ENCODE measurements at regions not wholly inside any gene's neighbourhood (a gene's known extent, or its start where the extent isn't known, plus 50 kb on each side); places are given as distances from the start of the nearest gene placed in this dataset.

DNA sequence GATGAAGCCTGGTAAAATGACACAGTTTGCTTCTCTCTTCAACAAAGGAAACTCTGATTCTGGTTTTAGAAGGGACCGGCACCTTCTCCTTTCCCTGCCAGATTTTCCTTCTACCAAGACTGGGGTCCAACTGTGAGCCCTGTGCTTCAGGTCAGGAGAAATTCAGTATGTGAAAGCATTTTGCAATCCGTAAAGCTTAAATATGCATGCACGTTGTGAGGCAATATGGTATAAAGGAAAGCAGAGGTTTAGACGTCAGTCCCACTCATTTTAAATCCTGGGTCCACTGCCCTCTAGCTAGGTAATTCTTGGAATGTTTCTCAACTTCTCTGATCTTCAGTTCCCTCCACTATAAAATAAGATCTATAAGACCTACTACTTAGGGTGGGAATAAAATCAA is 359.0 kb upstream of the NPSR1 start:
- H3K27ac ChIP-seq, result no peak overlapping the region
- H3K27me3 ChIP-seq, result no peaks in the 10 kb centered on the region
- H3K36me3 ChIP-seq, result no peaks in the 10 kb centered on the region
- DNase-seq (ENCODE audit: low spot score in 2 of 2), result no peak
- no peak overlapping the region for H3K4me3 ChIP-seq
- TF ChIP-seq POLR2A (IDR thresholded peaks at IDR 0.05) (no peak), POLR2AphosphoS5 (IDR thresholded peaks at IDR 0.05) (no peak)
- TF ChIP-seq, protein P1, sequence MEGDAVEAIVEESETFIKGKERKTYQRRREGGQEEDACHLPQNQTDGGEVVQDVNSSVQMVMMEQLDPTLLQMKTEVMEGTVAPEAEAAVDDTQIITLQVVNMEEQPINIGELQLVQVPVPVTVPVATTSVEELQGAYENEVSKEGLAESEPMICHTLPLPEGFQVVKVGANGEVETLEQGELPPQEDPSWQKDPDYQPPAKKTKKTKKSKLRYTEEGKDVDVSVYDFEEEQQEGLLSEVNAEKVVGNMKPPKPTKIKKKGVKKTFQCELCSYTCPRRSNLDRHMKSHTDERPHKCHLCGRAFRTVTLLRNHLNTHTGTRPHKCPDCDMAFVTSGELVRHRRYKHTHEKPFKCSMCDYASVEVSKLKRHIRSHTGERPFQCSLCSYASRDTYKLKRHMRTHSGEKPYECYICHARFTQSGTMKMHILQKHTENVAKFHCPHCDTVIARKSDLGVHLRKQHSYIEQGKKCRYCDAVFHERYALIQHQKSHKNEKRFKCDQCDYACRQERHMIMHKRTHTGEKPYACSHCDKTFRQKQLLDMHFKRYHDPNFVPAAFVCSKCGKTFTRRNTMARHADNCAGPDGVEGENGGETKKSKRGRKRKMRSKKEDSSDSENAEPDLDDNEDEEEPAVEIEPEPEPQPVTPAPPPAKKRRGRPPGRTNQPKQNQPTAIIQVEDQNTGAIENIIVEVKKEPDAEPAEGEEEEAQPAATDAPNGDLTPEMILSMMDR (IDR thresholded peaks at IDR 0.05), result no peak
- no peaks in the 10 kb centered on the region for H3K9me3 ChIP-seq
- intact Hi-C loops (cut with DNase I; ENCODE audit: low total_unique reads), result no loop called here
- no peaks in the 10 kb centered on the region for H3K4me1 ChIP-seq

DNA sequence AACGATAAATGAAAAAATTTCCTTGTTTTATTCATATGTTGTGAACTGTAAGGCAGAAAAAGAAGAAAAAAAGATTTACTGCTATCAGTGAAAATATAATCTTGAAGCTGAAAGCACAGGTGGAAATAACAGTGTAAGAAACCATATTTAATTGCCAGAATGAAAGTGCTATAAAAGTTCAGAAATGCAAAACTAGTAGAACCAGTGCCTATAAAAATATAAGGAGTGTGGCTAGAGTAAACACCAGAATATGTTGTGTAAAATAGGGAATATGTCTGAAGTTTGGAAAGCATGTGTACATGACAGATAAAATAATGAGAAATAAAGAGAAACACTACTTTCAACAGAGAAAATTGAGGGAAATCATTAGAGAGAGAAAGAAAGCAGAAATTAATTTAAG is 350.5 kb upstream of the NPSR1 start:
- intact Hi-C loops (cut with DNase I; ENCODE audit: low total_unique reads), result no loop called here
- TF ChIP-seq POLR2AphosphoS5 (IDR thresholded peaks at IDR 0.05), result no peak
- TF ChIP-seq, protein P1 (IDR thresholded peaks at IDR 0.05), result no peak
- TF ChIP-seq POLR2A (IDR thresholded peaks at IDR 0.05), result no peak
- H3K4me3 ChIP-seq, result no peak overlapping the region
- H3K9me3 ChIP-seq, result peaks cover 0 to 2% of the 10 kb centered on the region in 2 donors
- no peak for DNase-seq (ENCODE audit: low spot score in 2 of 2)
- no peaks in the 10 kb centered on the region for H3K4me1 ChIP-seq
- no peaks in the 10 kb centered on the region for H3K36me3 ChIP-seq
- no peaks in the 10 kb centered on the region for H3K27me3 ChIP-seq
- no peak overlapping the region for H3K27ac ChIP-seq

- no peaks in the 10 kb centered on the region for H3K4me1 ChIP-seq
- no peaks in the 10 kb centered on the region for H3K27me3 ChIP-seq
- no peak overlapping the region for H3K4me3 ChIP-seq
- peaks cover 0 to 9% of the 10 kb centered on the region in 2 donors for H3K9me3 ChIP-seq
- no peak overlapping the region for H3K27ac ChIP-seq
- H3K36me3 ChIP-seq, result no peaks in the 10 kb centered on the region
- intact Hi-C loops (cut with DNase I; ENCODE audit: low total_unique reads), result no loop called here
- TF ChIP-seq, protein P1 (IDR thresholded peaks at IDR 0.05), result no peak
- TF ChIP-seq POLR2AphosphoS5 (IDR thresholded peaks at IDR 0.05) (no peak), POLR2A (IDR thresholded peaks at IDR 0.05) (no peak)
- DNase-seq (ENCODE audit: low spot score in 2 of 2), result no peak
Measured at GRCh38 chr7:34308595-34308994, 349.4 kb upstream of the NPSR1 start.

DNA sequence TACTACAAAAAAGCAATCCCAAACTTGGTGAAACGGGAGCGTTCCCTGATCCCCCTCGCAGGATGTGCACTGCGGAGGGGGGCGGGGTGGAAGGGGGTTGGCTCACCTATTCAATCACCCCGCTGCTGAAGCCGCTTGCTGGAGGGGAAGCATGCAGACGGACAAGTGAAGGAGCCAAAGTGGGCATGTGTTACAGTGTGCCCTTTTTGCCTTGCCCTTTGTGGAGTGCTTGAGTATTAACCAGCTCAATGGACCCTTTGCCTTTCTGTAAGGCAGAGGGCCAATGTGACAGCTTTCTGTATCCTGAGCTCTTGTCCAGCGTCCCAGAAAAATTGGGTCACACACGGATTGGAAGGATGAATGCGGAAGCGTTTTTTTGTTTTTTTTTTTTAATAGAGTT is 348.9 kb upstream of the NPSR1 start:
- Histone ChIP-seq H3K4me1 (no peaks in the 10 kb centered on the region), H3K9me3 (peaks cover 0 to 9% of the 10 kb centered on the region in 2 donors), H3K36me3 (no peaks in the 10 kb centered on the region), H3K27ac (no peak overlapping the region), H3K4me3 (no peak overlapping the region), H3K27me3 (no peaks in the 10 kb centered on the region)
- TF ChIP-seq, protein P1 (IDR thresholded peaks at IDR 0.05), result no peak
- TF ChIP-seq POLR2AphosphoS5 (IDR thresholded peaks at IDR 0.05) (no peak), POLR2A (IDR thresholded peaks at IDR 0.05) (no peak)
- intact Hi-C loops (cut with DNase I; ENCODE audit: low total_unique reads), result no loop called here
- no peak for DNase-seq (ENCODE audit: low spot score in 2 of 2)

DNA sequence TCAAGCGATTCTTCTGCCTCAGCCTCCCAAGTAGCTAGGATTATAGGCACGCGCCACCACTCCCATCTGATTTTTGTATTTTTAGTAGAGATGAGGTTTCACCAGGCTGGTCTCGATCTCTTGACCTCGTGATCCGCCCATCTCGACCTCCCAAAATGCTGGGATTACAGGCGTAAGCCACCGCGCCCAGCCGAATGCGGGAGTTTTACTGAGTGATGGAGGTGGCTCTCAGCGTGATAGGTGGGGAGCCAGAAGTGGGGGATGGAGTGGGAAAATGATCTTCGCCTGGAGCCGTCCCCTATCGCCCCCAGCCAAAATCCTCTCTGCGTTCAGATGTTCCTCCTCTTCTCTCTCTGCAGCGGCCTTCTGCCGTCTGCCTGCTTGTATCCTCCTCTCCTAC is 348.4 kb upstream of the NPSR1 start:
- no peak overlapping the region for H3K4me3 ChIP-seq
- intact Hi-C loops (cut with DNase I; ENCODE audit: low total_unique reads), result no loop called here
- H3K36me3 ChIP-seq, result no peaks in the 10 kb centered on the region
- DNase-seq (ENCODE audit: low spot score in 2 of 2), result no peak
- TF ChIP-seq POLR2A (IDR thresholded peaks at IDR 0.05) (no peak), POLR2AphosphoS5 (IDR thresholded peaks at IDR 0.05) (no peak)
- TF ChIP-seq, protein P1 (IDR thresholded peaks at IDR 0.05), result no peak
- H3K9me3 ChIP-seq, result peaks cover 0 to 9% of the 10 kb centered on the region in 2 donors
- H3K4me1 ChIP-seq, result no peaks in the 10 kb centered on the region
- no peak overlapping the region for H3K27ac ChIP-seq
- H3K27me3 ChIP-seq, result no peaks in the 10 kb centered on the region

Measured in breast epithelium (tissue), 4 donors.